Astrocyte (in vitro differentiated cells and primary cell): ENCODE measurements at regions not wholly inside any gene's neighbourhood (a gene's known extent, or its start where the extent isn't known, plus 50 kb on each side); places are given as distances from the start of the nearest gene placed in this dataset.

Source experiments
- DNase-seq: peaks from one replicate; pipeline ENCODE4 v3.0.0-alpha.2; 2010; ENCODE audit warnings: low read depth
- FAIRE-seq: peaks from 2 replicates; lab custom pipeline; 2011; peaks lifted over from hg19 to GRCh38; lab: Jason Lieb, UNC
- H2AFZ ChIP-seq: 2 replicates; pipeline ENCODE4 v1.6.0; 2012; ENCODE audit warnings: low read depth, low read length, inconsistent platforms
- H3K27ac ChIP-seq: 2 replicates; pipeline ENCODE4 v1.5.1; 2011; ENCODE audit warnings: low read depth, low read length, inconsistent platforms
- H3K27me3 ChIP-seq: 2 replicates; pipeline ENCODE4 v1.6.0; 2011; ENCODE audit warnings: low read length, inconsistent platforms; ENCODE audit not compliant: insufficient read depth
- H3K36me3 ChIP-seq: 2 replicates; pipeline ENCODE4 v1.5.1; 2011; ENCODE audit warnings: low read length, inconsistent platforms; ENCODE audit not compliant: insufficient read depth
- H3K4me1 ChIP-seq: 2 replicates; pipeline ENCODE4 v1.5.1; 2011; ENCODE audit warnings: low read length, inconsistent platforms; ENCODE audit not compliant: insufficient read depth
- H3K4me2 ChIP-seq: 2 replicates; pipeline ENCODE4 v1.6.0; 2012; ENCODE audit warnings: low read length, inconsistent platforms
- H3K4me3 ChIP-seq: 2 replicates; pipeline ENCODE4 v1.5.1; 2011; ENCODE audit warnings: low read depth, mild to moderate bottlenecking, low read length, inconsistent platforms; ENCODE audit not compliant: insufficient read depth
- H3K79me2 ChIP-seq: 2 replicates; pipeline ENCODE4 v1.6.0; 2012; ENCODE audit warnings: mild to moderate bottlenecking, low read length, inconsistent platforms; ENCODE audit not compliant: insufficient read depth
- H3K9ac ChIP-seq: 2 replicates; pipeline ENCODE4 v1.6.0; 2012; ENCODE audit warnings: mild to moderate bottlenecking, low read length, inconsistent platforms
- H3K9me3 ChIP-seq: 2 replicates; pipeline ENCODE4 v1.5.1; 2012; ENCODE audit warnings: low read depth, mild to moderate bottlenecking, low read length, inconsistent platforms; ENCODE audit not compliant: insufficient read depth
- H4K20me1 ChIP-seq: 2 replicates; pipeline ENCODE4 v1.6.0; 2012; ENCODE audit warnings: low read length, inconsistent platforms; ENCODE audit not compliant: insufficient read depth
- H3K27ac Mint-ChIP-seq: one replicate; pipeline ENCODE4 v1.8.0; 2021; ENCODE audit warnings: mild to moderate bottlenecking, mixed read lengths; ENCODE audit not compliant: unreplicated experiment
- H3K27me3 Mint-ChIP-seq: one replicate; pipeline ENCODE4 v1.8.0; 2021; ENCODE audit warnings: low read depth, mixed read lengths; ENCODE audit not compliant: unreplicated experiment
- H3K36me3 Mint-ChIP-seq: one replicate; pipeline ENCODE4 v1.8.0; 2021; ENCODE audit warnings: low read depth, mixed read lengths; ENCODE audit not compliant: unreplicated experiment
- H3K4me1 Mint-ChIP-seq: one replicate; pipeline ENCODE4 v1.8.0; 2021; ENCODE audit warnings: low read depth, mixed read lengths; ENCODE audit not compliant: unreplicated experiment
- H3K4me3 Mint-ChIP-seq: one replicate; pipeline ENCODE4 v1.8.0; 2021; ENCODE audit warnings: mild to moderate bottlenecking, moderate library complexity, mixed read lengths; ENCODE audit not compliant: unreplicated experiment
- H3K9me3 Mint-ChIP-seq: one replicate; pipeline ENCODE4 v1.8.0; 2021; ENCODE audit warnings: mild to moderate bottlenecking, mixed read lengths; ENCODE audit not compliant: unreplicated experiment
- CTCF ChIP-seq: IDR thresholded peaks from 2 replicates; pipeline ENCODE4 v1.5.1; 2011; ENCODE audit warnings: low read depth, mild to moderate bottlenecking, inconsistent platforms, low read length, moderate library complexity; ENCODE audit not compliant: insufficient read depth
- EZH2 ChIP-seq: IDR thresholded peaks from 2 replicates; pipeline ENCODE4 v1.6.1; 2012; ENCODE audit warnings: mild to moderate bottlenecking, low read length, inconsistent platforms; ENCODE audit not compliant: insufficient read depth

- Histone ChIP-seq H3K79me2 (no peaks in the 10 kb centered on the region), H3K4me3 (no peak overlapping the region), H3K27me3 (no peaks in the 10 kb centered on the region), H3K9ac (no peak overlapping the region), H2AFZ (no peak overlapping the region), H3K4me2 (no peak overlapping the region), H4K20me1 (no peaks in the 10 kb centered on the region), H3K36me3 (no peaks in the 10 kb centered on the region), H3K4me1 (no peaks in the 10 kb centered on the region), H3K27ac (no peak overlapping the region), H3K9me3 (no peaks in the 10 kb centered on the region)
- Mint-ChIP-seq H3K4me3 (no peak overlapping the region), H3K27me3 (no peaks in the 10 kb centered on the region), H3K4me1 (peaks cover 2% of the 10 kb centered on the region), H3K27ac (no peak overlapping the region), H3K9me3 (peaks cover 3% of the 10 kb centered on the region), H3K36me3 (no peaks in the 10 kb centered on the region)
- no peak for TF ChIP-seq CTCF
- no peak for TF ChIP-seq EZH2
- FAIRE-seq = no peak
- peak; percentile 2 for DNase-seq
Observed at GRCh38 chr4:157803845-157804521, 368.8 kb downstream of the GASK1B start.

- no peak for FAIRE-seq
- Histone ChIP-seq H3K9me3 (no peaks in the 10 kb centered on the region), H3K4me2 (no peak overlapping the region), H3K36me3 (no peaks in the 10 kb centered on the region), H2AFZ (no peak overlapping the region), H4K20me1 (no peaks in the 10 kb centered on the region), H3K4me1 (no peaks in the 10 kb centered on the region), H3K27me3 (no peaks in the 10 kb centered on the region), H3K27ac (no peak overlapping the region), H3K4me3 (no peak overlapping the region), H3K79me2 (no peaks in the 10 kb centered on the region), H3K9ac (no peak overlapping the region)
- DNase-seq = no peak
- Mint-ChIP-seq H3K4me3 (no peak overlapping the region), H3K4me1 (peaks cover 2% of the 10 kb centered on the region), H3K27ac (no peak overlapping the region), H3K9me3 (peaks cover 3% of the 10 kb centered on the region), H3K36me3 (no peaks in the 10 kb centered on the region), H3K27me3 (no peaks in the 10 kb centered on the region)
- TF ChIP-seq EZH2 (no peak), CTCF (no peak)
Observed at GRCh38 chr4:157803421-157803820, 369.4 kb downstream of the GASK1B start.

GRCh38 chr4:157795495-157795894 is 377.3 kb downstream of the GASK1B start:
- Mint-ChIP-seq H3K27ac (no peak overlapping the region), H3K9me3 (no peaks in the 10 kb centered on the region), H3K27me3 (no peaks in the 10 kb centered on the region), H3K4me1 (peaks cover 18% of the 10 kb centered on the region), H3K36me3 (no peaks in the 10 kb centered on the region), H3K4me3 (no peak overlapping the region)
- no peaks in the 10 kb centered on the region for H3K36me3 ChIP-seq
- no peaks in the 10 kb centered on the region for H4K20me1 ChIP-seq
- H3K4me3 ChIP-seq = no peak overlapping the region
- no peaks in the 10 kb centered on the region for H3K27me3 ChIP-seq
- FAIRE-seq (no peak), DNase-seq (no peak)
- H3K4me1 ChIP-seq = no peaks in the 10 kb centered on the region
- no peak overlapping the region for H3K9ac ChIP-seq
- H3K27ac ChIP-seq = no peak overlapping the region
- TF ChIP-seq EZH2 (no peak), CTCF (no peak)
- H2AFZ ChIP-seq = no peak overlapping the region
- no peak overlapping the region for H3K4me2 ChIP-seq
- no peaks in the 10 kb centered on the region for H3K79me2 ChIP-seq
- no peaks in the 10 kb centered on the region for H3K9me3 ChIP-seq
